ENCODE measurements at regions not wholly inside any gene's neighbourhood (a gene's known extent, or its start where the extent isn't known, plus 50 kb on each side); places are given as distances from the start of the nearest gene placed in this dataset.
"Not testable (repeated sequence)": the region's sequence is repeated elsewhere in the genome, so short reads cannot be mapped to it uniquely, and the experiment has no call there.

DNA sequence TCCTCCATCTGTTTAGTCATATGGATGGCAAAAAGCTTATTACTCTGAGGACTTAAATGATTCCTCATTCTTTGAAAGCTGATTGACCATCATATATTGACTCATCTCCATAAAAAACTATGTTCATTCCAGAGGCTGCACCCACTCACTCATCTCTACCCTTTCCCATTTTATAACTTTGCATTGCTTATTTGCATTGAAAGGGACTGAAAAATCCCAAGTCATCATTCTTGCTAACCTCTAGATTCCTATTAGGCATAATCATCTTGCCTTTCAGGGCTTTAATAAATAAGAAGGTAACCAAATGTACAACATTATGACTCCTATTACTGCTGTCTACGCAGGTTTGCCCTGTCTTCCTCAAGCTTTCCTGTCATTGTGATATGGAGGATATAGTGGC is 1180.3 kb upstream of the B3GALT2 start:
- Histone ChIP-seq H3K27ac (ENCODE audit: low read depth in 1 of 2, low read length in 1 of 2) (no peak overlapping the region), H3K4me1 (ENCODE audit: control insufficient read depth in 2 of 2, insufficient read depth in 2 of 2, low read length in 2 of 2) (no peaks in the 10 kb centered on the region), H3K9me3 (ENCODE audit: control insufficient read depth in 2 of 2, insufficient read depth in 1 of 2, low read length in 1 of 2) (no peaks in the 10 kb centered on the region), H3K4me3 (ENCODE audit: low read length in 2 of 2) (no peak overlapping the region), H3K36me3 (ENCODE audit: control insufficient read depth in 2 of 2, insufficient read depth in 2 of 2, low read length in 1 of 2) (no peaks in the 10 kb centered on the region), H3K27me3 (ENCODE audit: control insufficient read depth in 2 of 2, insufficient read depth in 1 of 2, low read length in 1 of 2) (no peaks in the 10 kb centered on the region)
- 98% methylated on average over 1 of the region's 1 CpG for WGBS
- no peak for DNase-seq (ENCODE audit: low read depth in 6 of 9, low spot score in 9 of 9)

- H3K4me3 ChIP-seq (ENCODE audit: low read length in 2 of 2): no peak overlapping the region
- H3K9me3 ChIP-seq (ENCODE audit: control insufficient read depth in 2 of 2, insufficient read depth in 1 of 2, low read length in 1 of 2): peaks cover 0 to 3% of the 10 kb centered on the region in 2 donors
- H3K36me3 ChIP-seq (ENCODE audit: control insufficient read depth in 2 of 2, insufficient read depth in 2 of 2, low read length in 1 of 2): no peaks in the 10 kb centered on the region
- DNase-seq (ENCODE audit: low read depth in 6 of 9, low spot score in 9 of 9): no peak
- no peaks in the 10 kb centered on the region for H3K27me3 ChIP-seq (ENCODE audit: control insufficient read depth in 2 of 2, insufficient read depth in 1 of 2, low read length in 1 of 2)
- no peak overlapping the region for H3K27ac ChIP-seq (ENCODE audit: low read depth in 1 of 2, low read length in 1 of 2)
- 65% methylated on average over 4 of the region's 4 CpGs for WGBS
- H3K4me1 ChIP-seq (ENCODE audit: control insufficient read depth in 2 of 2, insufficient read depth in 2 of 2, low read length in 2 of 2): no peaks in the 10 kb centered on the region
Measured at GRCh38 chr1:194362327-194362726, 1175.9 kb upstream of the B3GALT2 start.

DNA sequence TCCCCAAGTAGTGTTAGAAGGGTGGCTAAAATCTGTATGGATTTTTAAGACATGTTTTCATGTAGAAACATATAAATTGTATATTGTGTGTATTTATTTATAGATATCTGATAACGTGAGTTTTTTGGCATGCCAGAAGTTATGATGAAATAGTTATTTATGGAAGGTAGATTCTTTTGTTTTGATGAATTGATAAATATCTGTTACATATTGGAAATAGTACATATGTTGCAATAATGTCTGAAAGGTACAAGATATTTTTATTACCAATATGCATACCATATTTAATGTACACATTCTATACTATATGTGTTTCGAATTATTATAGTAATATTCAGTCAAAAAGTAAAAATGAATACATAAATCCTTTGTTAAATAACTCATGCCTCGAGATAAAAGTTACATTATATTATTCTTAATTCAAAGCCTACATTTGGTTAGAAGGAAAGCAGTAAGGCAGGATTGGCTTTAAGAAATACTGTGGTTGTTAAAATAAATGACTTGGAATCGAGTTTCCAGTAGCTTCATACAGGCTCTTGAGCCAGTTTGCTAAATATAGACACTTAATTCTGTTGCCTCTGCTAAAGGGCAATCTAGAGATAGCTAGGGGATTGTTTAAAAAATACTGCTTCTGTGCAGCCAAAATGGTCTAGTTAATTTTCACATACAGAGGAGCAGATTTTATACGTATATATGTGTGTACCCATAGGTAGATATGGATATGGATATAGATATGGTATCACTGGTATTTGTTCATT is 1175.1 kb upstream of the B3GALT2 start:
- Histone ChIP-seq H3K4me1 (ENCODE audit: control insufficient read depth in 2 of 2, insufficient read depth in 2 of 2, low read length in 2 of 2) (no peaks in the 10 kb centered on the region), H3K27me3 (ENCODE audit: control insufficient read depth in 2 of 2, insufficient read depth in 1 of 2, low read length in 1 of 2) (no peaks in the 10 kb centered on the region), H3K4me3 (ENCODE audit: low read length in 2 of 2) (no peak overlapping the region), H3K36me3 (ENCODE audit: control insufficient read depth in 2 of 2, insufficient read depth in 2 of 2, low read length in 1 of 2) (no peaks in the 10 kb centered on the region), H3K27ac (ENCODE audit: low read depth in 1 of 2, low read length in 1 of 2) (no peak overlapping the region), H3K9me3 (ENCODE audit: control insufficient read depth in 2 of 2, insufficient read depth in 1 of 2, low read length in 1 of 2) (peaks cover 0 to 3% of the 10 kb centered on the region in 2 donors)
- no peak for DNase-seq (ENCODE audit: low read depth in 6 of 9, low spot score in 9 of 9)
- WGBS: 69% methylated on average over 5 of the region's 5 CpGs

DNA sequence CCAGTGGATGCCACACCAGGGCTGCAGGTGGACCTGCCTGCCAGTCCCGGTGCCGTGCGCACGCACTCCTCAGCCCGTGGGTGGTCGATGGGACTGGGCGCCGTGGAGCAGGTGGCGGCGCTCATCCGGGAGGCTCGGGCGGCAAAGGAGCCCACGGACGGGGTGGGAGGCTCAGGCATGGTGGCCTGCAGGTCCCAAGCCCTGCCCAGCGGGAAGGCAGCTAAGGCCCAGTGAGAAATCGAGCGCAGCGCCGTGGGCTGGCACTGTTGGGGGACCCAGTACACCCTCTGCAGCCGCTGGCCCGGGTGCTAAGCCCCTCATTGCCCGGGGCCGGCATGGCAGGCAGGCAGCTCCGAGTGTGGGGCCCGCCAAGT is 1171.8 kb upstream of the B3GALT2 start:
- WGBS: 98% methylated on average over 26 of the region's 26 CpGs

GRCh38 chr1:194357573-194358207 is 1171.3 kb upstream of the B3GALT2 start:
- H3K27me3 ChIP-seq (ENCODE audit: control insufficient read depth in 2 of 2, insufficient read depth in 1 of 2, low read length in 1 of 2); H3K9me3 ChIP-seq (ENCODE audit: control insufficient read depth in 2 of 2, insufficient read depth in 1 of 2, low read length in 1 of 2); DNase-seq (ENCODE audit: low read depth in 6 of 9, low spot score in 9 of 9); H3K27ac ChIP-seq (ENCODE audit: low read depth in 1 of 2, low read length in 1 of 2); H3K36me3 ChIP-seq (ENCODE audit: control insufficient read depth in 2 of 2, insufficient read depth in 2 of 2, low read length in 1 of 2); H3K4me1 ChIP-seq (ENCODE audit: control insufficient read depth in 2 of 2, insufficient read depth in 2 of 2, low read length in 2 of 2); H3K4me3 ChIP-seq (ENCODE audit: low read length in 2 of 2): not testable (repeated sequence)
- WGBS: 98% methylated on average over 25 of the region's 25 CpGs

More for the DNA sequence above, 1171.8 kb upstream of the B3GALT2 start:
- Histone ChIP-seq H3K9me3 (ENCODE audit: control insufficient read depth in 2 of 2, insufficient read depth in 1 of 2, low read length in 1 of 2) (peaks cover 0 to 3% of the 10 kb centered on the region in 2 donors), H3K4me1 (ENCODE audit: control insufficient read depth in 2 of 2, insufficient read depth in 2 of 2, low read length in 2 of 2) (no peaks in the 10 kb centered on the region), H3K27me3 (ENCODE audit: control insufficient read depth in 2 of 2, insufficient read depth in 1 of 2, low read length in 1 of 2) (no peaks in the 10 kb centered on the region), H3K27ac (ENCODE audit: low read depth in 1 of 2, low read length in 1 of 2) (no peak overlapping the region), H3K36me3 (ENCODE audit: control insufficient read depth in 2 of 2, insufficient read depth in 2 of 2, low read length in 1 of 2) (no peaks in the 10 kb centered on the region), H3K4me3 (ENCODE audit: low read length in 2 of 2) (no peak overlapping the region)
- DNase-seq (ENCODE audit: low read depth in 6 of 9, low spot score in 9 of 9): no peak

GRCh38 chr1:194355488-194356106 is 1169.2 kb upstream of the B3GALT2 start:
- no peaks in the 10 kb centered on the region for H3K36me3 ChIP-seq (ENCODE audit: control insufficient read depth in 2 of 2, insufficient read depth in 2 of 2, low read length in 1 of 2)
- H3K4me1 ChIP-seq (ENCODE audit: control insufficient read depth in 2 of 2, insufficient read depth in 2 of 2, low read length in 2 of 2): no peaks in the 10 kb centered on the region
- 88% methylated on average over 12 of the region's 12 CpGs for WGBS

DNA sequence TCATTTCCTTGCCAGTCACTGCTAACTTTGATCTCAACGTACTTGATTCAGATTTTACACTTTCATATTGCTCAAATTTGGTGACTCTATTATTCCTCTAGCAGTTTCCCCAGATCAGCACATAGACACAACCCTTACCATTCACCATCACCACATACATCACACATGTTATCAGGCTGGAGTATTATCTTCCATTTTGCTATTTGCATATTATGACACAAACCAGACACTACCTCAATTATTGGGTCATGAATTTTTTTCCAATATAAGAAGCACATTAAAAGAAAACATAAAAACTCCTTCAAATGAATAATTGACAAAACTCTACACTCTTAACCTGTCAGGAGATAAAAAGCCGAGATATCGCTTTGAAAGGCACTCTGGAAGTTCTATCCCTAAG is 1166.7 kb upstream of the B3GALT2 start:
- Histone ChIP-seq H3K27me3 (ENCODE audit: control insufficient read depth in 2 of 2, insufficient read depth in 1 of 2, low read length in 1 of 2) (no peaks in the 10 kb centered on the region), H3K27ac (ENCODE audit: low read depth in 1 of 2, low read length in 1 of 2) (no peak overlapping the region), H3K4me3 (ENCODE audit: low read length in 2 of 2) (no peak overlapping the region), H3K9me3 (ENCODE audit: control insufficient read depth in 2 of 2, insufficient read depth in 1 of 2, low read length in 1 of 2) (peaks cover 0 to 7% of the 10 kb centered on the region in 2 donors), H3K4me1 (ENCODE audit: control insufficient read depth in 2 of 2, insufficient read depth in 2 of 2, low read length in 2 of 2) (no peaks in the 10 kb centered on the region), H3K36me3 (ENCODE audit: control insufficient read depth in 2 of 2, insufficient read depth in 2 of 2, low read length in 1 of 2) (no peaks in the 10 kb centered on the region)
- WGBS: 90% methylated on average over 3 of the region's 3 CpGs
- no peak for DNase-seq (ENCODE audit: low read depth in 6 of 9, low spot score in 9 of 9)

More at GRCh38 chr1:194355488-194356106, 1169.2 kb upstream of the B3GALT2 start:
- Histone ChIP-seq H3K9me3 (ENCODE audit: control insufficient read depth in 2 of 2, insufficient read depth in 1 of 2, low read length in 1 of 2) (peaks cover 0 to 3% of the 10 kb centered on the region in 2 donors), H3K27me3 (ENCODE audit: control insufficient read depth in 2 of 2, insufficient read depth in 1 of 2, low read length in 1 of 2) (no peaks in the 10 kb centered on the region), H3K27ac (ENCODE audit: low read depth in 1 of 2, low read length in 1 of 2) (no peak overlapping the region), H3K4me3 (ENCODE audit: low read length in 2 of 2) (no peak overlapping the region)
- no peak for DNase-seq (ENCODE audit: low read depth in 6 of 9, low spot score in 9 of 9)

- H3K36me3 ChIP-seq (ENCODE audit: control insufficient read depth in 2 of 2, insufficient read depth in 2 of 2, low read length in 1 of 2): no peaks in the 10 kb centered on the region
- H3K27me3 ChIP-seq (ENCODE audit: control insufficient read depth in 2 of 2, insufficient read depth in 1 of 2, low read length in 1 of 2): no peaks in the 10 kb centered on the region
- no peak for DNase-seq (ENCODE audit: low read depth in 6 of 9, low spot score in 9 of 9)
- WGBS: 93% methylated on average over 2 of the region's 2 CpGs
- no peaks in the 10 kb centered on the region for H3K4me1 ChIP-seq (ENCODE audit: control insufficient read depth in 2 of 2, insufficient read depth in 2 of 2, low read length in 2 of 2)
- H3K9me3 ChIP-seq (ENCODE audit: control insufficient read depth in 2 of 2, insufficient read depth in 1 of 2, low read length in 1 of 2): peaks cover 0 to 5% of the 10 kb centered on the region in 2 donors
- no peak overlapping the region for H3K27ac ChIP-seq (ENCODE audit: low read depth in 1 of 2, low read length in 1 of 2)
- no peak overlapping the region for H3K4me3 ChIP-seq (ENCODE audit: low read length in 2 of 2)
Measured at GRCh38 chr1:194347200-194347599, 1160.8 kb upstream of the B3GALT2 start.
